Esophagus muscularis mucosa (tissue), 4 donors: ENCODE measurements at regions not wholly inside any gene's neighbourhood (a gene's known extent, or its start where the extent isn't known, plus 50 kb on each side); places are given as distances from the start of the nearest gene placed in this dataset.

ENCODE experiments used
- CTCF ChIP-seq, 3 experiments: fragments of 200-600 bp in 2 of 3; fragments of 450-650 bp in 1 of 3; sonication (generic) in 2 of 3; IDR thresholded peaks; one replicate each; pipeline ENCODE4 v1.5.1; 2017 to 2019; ENCODE audit warnings: antibody characterized with exemption in 3 of 3, mild to moderate bottlenecking in 2 of 3, moderate library complexity in 1 of 3
- EP300 ChIP-seq: sonication (generic); formaldehyde crosslinking; IDR thresholded peaks from one replicate; pipeline ENCODE4 v1.6.1; 2017; ENCODE audit warnings: antibody characterized with exemption
- POLR2A ChIP-seq: fragments of 450-650 bp; IDR thresholded peaks from one replicate; pipeline ENCODE4 v1.6.1; 2017; ENCODE audit warnings: antibody characterized with exemption, moderate library complexity, mild to moderate bottlenecking, low read depth

GRCh38 chr11:98177925-98178324 lies 842.8 kb upstream of the CNTN5 start:
- TF ChIP-seq CTCF (IDR thresholded peaks at IDR 0.05) (no peak), POLR2A (no peak), EP300 (no peak)
